HG02884 (cell line): ENCODE measurements at regions not wholly inside any gene's neighbourhood (a gene's known extent, or its start where the extent isn't known, plus 50 kb on each side); places are given as distances from the start of the nearest gene placed in this dataset.
A peak's percentile ranks its signal among the peaks of the same experiment; 100 is the strongest.
"Not testable (repeated sequence)": the region's sequence is repeated elsewhere in the genome, so short reads cannot be mapped to it uniquely, and the experiment has no call there.

Experiments
- ATAC-seq: cut with Tn5 transposase; IDR thresholded peaks from one replicate; pipeline ENCODE4 v1.9.1; 2021; ENCODE audit warnings: mild to moderate bottlenecking, moderate library complexity; ENCODE audit not compliant: unreplicated experiment

- ATAC-seq: no peak
Measured at GRCh38 chr2:7867867-7868266, 814.0 kb upstream of the ID2 start.

GRCh38 chr2:7868836-7869235 lies 813.0 kb upstream of the ID2 start:
- ATAC-seq: no peak

GRCh38 chr2:7876445-7876844 lies 805.4 kb upstream of the ID2 start:
- not testable (repeated sequence) for ATAC-seq

GRCh38 chr2:7878266-7878665 lies 803.6 kb upstream of the ID2 start:
- not testable (repeated sequence) for ATAC-seq

- no peak for ATAC-seq
Measured at GRCh38 chr2:7878786-7879482, 802.9 kb upstream of the ID2 start.

GRCh38 chr2:7879483-7879835 lies 802.4 kb upstream of the ID2 start:
- ATAC-seq: no peak

- no peak for ATAC-seq
Measured at GRCh38 chr2:7880126-7880525, 801.7 kb upstream of the ID2 start.

GRCh38 chr2:7880566-7880965 lies 801.3 kb upstream of the ID2 start:
- ATAC-seq: no peak

- no peak for ATAC-seq
Measured at GRCh38 chr2:7881063-7881462, 800.8 kb upstream of the ID2 start.

- ATAC-seq: peak; percentile 60
Measured at GRCh38 chr2:7881466-7881865, 800.4 kb upstream of the ID2 start.

GRCh38 chr2:7882296-7882695 lies 799.6 kb upstream of the ID2 start:
- ATAC-seq: no peak

- ATAC-seq: no peak
Measured at GRCh38 chr2:7884338-7884737, 797.5 kb upstream of the ID2 start.

- ATAC-seq: no peak
Measured at GRCh38 chr2:7886666-7887065, 795.2 kb upstream of the ID2 start.

GRCh38 chr2:7887441-7887840 lies 794.4 kb upstream of the ID2 start:
- no peak for ATAC-seq

- no peak for ATAC-seq
Measured at GRCh38 chr2:7888876-7889275, 793.0 kb upstream of the ID2 start.

- no peak for ATAC-seq
Measured at GRCh38 chr2:7891312-7891711, 790.5 kb upstream of the ID2 start.

GRCh38 chr2:7895289-7895688 lies 786.6 kb upstream of the ID2 start:
- no peak for ATAC-seq

GRCh38 chr2:7896940-7897487 lies 784.8 kb upstream of the ID2 start:
- ATAC-seq: no peak

- ATAC-seq: no peak
Measured at GRCh38 chr2:7899241-7899640, 782.6 kb upstream of the ID2 start.

- no peak for ATAC-seq
Measured at GRCh38 chr2:7899923-7900322, 781.9 kb upstream of the ID2 start.

- ATAC-seq: no peak
Measured at GRCh38 chr2:7900593-7900992, 781.3 kb upstream of the ID2 start.

- ATAC-seq: no peak
Measured at GRCh38 chr2:7902251-7902765, 779.5 kb upstream of the ID2 start.

GRCh38 chr2:7904319-7904718 lies 777.5 kb upstream of the ID2 start:
- ATAC-seq: no peak
